ENCODE measurements at regions not wholly inside any gene's neighbourhood (a gene's known extent, or its start where the extent isn't known, plus 50 kb on each side); places are given as distances from the start of the nearest gene placed in this dataset.

DNA sequence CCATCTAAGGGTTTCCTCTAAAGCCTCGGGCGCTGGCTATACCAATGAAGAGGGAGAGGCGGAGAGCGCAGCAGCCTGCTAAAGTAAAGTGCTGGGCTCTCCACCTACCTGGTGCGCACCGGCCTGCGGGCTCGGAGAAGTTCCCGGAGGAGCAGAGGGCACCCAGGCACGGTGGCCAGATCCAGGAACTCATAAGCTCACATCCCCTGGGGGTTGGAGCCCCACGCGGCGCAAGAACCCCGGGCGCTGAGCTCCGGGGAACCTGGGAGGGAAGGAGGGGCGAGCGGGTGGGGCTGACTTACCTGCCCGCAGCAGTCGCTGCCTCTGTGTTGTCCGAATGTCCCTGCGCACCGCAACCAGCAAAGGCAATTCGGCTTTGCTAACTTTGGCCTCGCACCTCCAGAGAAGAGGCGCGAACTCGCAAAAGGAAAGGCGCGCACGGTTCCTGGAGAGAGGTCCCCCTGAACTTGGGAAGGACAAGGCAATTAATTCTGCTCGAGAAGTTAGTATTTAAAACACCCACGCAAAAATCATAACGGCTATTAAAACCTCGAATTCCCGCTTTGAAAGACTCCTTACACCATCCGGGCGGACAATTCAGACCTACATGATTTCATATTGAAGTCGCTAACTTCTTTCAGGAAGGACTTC lies 127.6 kb upstream of the C11orf58 start:
- H3K4me3 ChIP-seq (ENCODE audit: low read length) = no peak overlapping the region
- DNase-seq (ENCODE audit: low read depth) = no peak
- TF ChIP-seq, protein P1, sequence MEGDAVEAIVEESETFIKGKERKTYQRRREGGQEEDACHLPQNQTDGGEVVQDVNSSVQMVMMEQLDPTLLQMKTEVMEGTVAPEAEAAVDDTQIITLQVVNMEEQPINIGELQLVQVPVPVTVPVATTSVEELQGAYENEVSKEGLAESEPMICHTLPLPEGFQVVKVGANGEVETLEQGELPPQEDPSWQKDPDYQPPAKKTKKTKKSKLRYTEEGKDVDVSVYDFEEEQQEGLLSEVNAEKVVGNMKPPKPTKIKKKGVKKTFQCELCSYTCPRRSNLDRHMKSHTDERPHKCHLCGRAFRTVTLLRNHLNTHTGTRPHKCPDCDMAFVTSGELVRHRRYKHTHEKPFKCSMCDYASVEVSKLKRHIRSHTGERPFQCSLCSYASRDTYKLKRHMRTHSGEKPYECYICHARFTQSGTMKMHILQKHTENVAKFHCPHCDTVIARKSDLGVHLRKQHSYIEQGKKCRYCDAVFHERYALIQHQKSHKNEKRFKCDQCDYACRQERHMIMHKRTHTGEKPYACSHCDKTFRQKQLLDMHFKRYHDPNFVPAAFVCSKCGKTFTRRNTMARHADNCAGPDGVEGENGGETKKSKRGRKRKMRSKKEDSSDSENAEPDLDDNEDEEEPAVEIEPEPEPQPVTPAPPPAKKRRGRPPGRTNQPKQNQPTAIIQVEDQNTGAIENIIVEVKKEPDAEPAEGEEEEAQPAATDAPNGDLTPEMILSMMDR (IDR thresholded peaks at IDR 0.05; ENCODE audit: insufficient read depth, low read depth, low read length, missing control alignments) = no peak

GRCh38 chr11:16610213-16610737 lies 128.2 kb upstream of the C11orf58 start:
- TF ChIP-seq, protein P1 (IDR thresholded peaks at IDR 0.05; ENCODE audit: insufficient read depth, low read depth, low read length, missing control alignments) = no peak
- no peak overlapping the region for H3K4me3 ChIP-seq (ENCODE audit: low read length)
- DNase-seq (ENCODE audit: low read depth) = no peak

DNA sequence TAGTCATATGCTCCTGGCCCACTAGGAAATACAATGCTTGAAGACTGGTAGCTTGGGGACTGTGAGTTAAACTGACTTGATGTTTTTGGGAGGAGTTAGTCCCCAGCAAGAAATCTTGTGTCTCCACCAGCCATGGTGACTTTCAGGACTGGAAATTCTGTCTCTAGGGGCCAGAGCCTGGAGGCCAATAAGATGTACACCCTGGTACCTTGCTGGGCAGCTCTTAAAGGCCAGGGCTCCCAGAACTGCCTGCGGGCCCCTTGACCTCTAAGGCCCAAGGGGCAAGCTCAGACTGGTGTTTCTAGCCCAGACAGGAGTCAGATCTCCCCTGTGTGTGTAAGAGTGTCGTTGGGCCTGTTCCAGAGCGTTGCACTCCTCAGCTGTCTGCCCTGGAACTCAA lies 128.7 kb upstream of the C11orf58 start:
- DNase-seq (ENCODE audit: low read depth) = no peak
- TF ChIP-seq, protein P1 (IDR thresholded peaks at IDR 0.05; ENCODE audit: insufficient read depth, low read depth, low read length, missing control alignments) = no peak
- H3K4me3 ChIP-seq (ENCODE audit: low read length) = no peak overlapping the region

DNA sequence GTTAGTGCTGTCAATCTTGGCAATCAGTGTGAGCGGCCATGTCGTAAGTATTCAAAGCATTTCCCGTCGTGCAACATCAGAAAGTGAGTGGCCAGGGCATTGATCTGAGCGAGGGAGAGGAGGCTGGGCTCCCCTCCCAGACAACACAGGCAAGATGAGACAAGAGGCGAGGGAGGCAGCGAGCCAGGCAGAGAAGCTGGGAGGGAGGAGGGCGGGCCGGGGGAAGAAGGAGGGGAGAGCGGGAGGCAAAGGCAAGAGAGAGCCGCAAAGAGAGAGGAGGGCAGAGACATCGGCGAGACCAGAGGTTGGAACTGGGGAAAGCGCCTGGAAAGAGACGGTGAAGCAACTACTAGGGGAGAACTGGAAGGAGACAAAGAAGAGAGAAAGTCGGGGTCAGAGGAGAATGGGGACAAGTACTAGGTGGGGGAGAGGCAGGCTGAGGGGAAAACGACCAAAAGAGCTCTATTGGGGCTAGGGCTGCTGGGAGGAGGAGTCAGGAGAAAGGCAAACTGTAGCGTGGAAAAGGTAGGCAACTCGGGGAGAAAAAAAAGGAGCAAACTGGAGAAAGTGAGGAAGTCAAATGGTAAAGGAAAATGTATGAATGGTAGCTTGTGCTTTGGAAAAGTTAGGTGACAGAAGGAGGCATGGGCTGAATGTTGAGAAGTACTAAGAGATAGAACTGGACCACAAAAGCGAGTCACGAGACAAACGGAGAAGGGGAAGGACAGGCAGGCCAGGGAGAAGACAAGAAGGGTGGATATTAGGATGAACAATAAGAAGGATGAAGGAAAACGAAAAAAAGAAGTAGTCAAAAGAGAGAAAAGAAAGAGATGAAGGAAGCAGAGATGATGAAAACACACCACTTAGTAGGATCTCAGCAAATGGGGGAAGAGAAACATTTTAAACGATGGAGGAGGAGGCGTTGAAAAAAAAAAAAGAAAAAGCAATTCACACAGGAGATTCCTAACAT lies 130.5 kb upstream of the C11orf58 start:
- TF ChIP-seq, protein P1 (IDR thresholded peaks at IDR 0.05; ENCODE audit: insufficient read depth, low read depth, low read length, missing control alignments) = no peak
- DNase-seq (ENCODE audit: low read depth) = peak; percentile 79
- H3K4me3 ChIP-seq (ENCODE audit: low read length) = peak overlapping the region; percentile 52

- peak; percentile 43 for DNase-seq (ENCODE audit: low read depth)
- TF ChIP-seq, protein P1 (IDR thresholded peaks at IDR 0.05; ENCODE audit: insufficient read depth, low read depth, low read length, missing control alignments) = no peak
- peak overlapping the region; percentile 52 for H3K4me3 ChIP-seq (ENCODE audit: low read length)
These were observed 131.4 kb upstream of the C11orf58 start for GRCh38 chr11:16606784-16607674.
